Skeletal muscle tissue (tissue), 3 donors: ENCODE measurements at regions not wholly inside any gene's neighbourhood (a gene's known extent, or its start where the extent isn't known, plus 50 kb on each side); places are given as distances from the start of the nearest gene placed in this dataset.
"Not testable (repeated sequence)": the region's sequence is repeated elsewhere in the genome, so short reads cannot be mapped to it uniquely, and the experiment has no call there.

Experiments
- H3K27ac ChIP-seq: one replicate; pipeline ENCODE4 v1.7.0; 2013; ENCODE audit warnings: mild to moderate bottlenecking, low read depth, low read length, inconsistent platforms
- H3K27me3 ChIP-seq, 3 donors: one replicate each; pipeline ENCODE4 v1.7.0; 2013; ENCODE audit warnings: low read length in 3 of 3; ENCODE audit not compliant: control insufficient read depth in 3 of 3, insufficient read depth in 3 of 3
- H3K36me3 ChIP-seq, 3 donors: one replicate each; pipeline ENCODE4 v1.7.0; 2013; ENCODE audit warnings: low read length in 3 of 3; ENCODE audit not compliant: control insufficient read depth in 3 of 3, insufficient read depth in 3 of 3
- H3K4me1 ChIP-seq, 3 donors: one replicate each; pipeline ENCODE4 v1.7.0; 2013; ENCODE audit warnings: low read length in 3 of 3, mild to moderate bottlenecking in 3 of 3; ENCODE audit not compliant: control insufficient read depth in 3 of 3, insufficient read depth in 3 of 3
- H3K4me3 ChIP-seq, 3 donors: one replicate each; pipeline ENCODE4 v1.7.0; 2013; ENCODE audit warnings: low read length in 3 of 3
- H3K9ac ChIP-seq, 3 donors: one replicate each; pipeline ENCODE4 v1.7.0; 2013; ENCODE audit warnings: low read length in 3 of 3, mild to moderate bottlenecking in 3 of 3, moderate library complexity in 2 of 3, low read depth in 1 of 3
- H3K9me3 ChIP-seq, 3 donors: one replicate each; pipeline ENCODE4 v1.7.0; 2013; ENCODE audit warnings: low read length in 3 of 3; ENCODE audit not compliant: control insufficient read depth in 3 of 3
- donor health status: Osteomylitis.

DNA sequence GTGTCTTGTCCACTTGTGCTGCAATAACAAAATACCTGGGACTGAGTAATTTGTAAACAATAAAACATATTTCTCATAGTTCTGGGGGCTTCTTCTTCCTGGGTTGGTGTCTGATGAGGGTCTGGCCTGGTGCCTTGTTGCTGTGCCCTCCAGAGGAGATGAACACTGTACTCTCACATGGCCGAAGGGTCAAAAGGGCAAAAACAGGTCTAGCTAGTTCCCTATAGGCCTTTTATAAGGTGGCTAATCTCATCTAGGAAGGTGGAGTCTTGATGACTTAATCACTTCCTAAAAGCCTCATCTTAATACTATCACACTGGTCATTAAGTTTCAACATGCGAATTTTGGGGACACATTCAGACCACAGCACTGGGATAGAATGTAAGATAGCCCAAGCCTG lies 228.4 kb downstream of the TLE3 start:
- peaks cover 0 to 9% (median 6%) of the 10 kb centered on the region in 3 donors for H3K27me3 ChIP-seq
- H3K4me1 ChIP-seq, result no peaks in the 10 kb centered on the region
- H3K9ac ChIP-seq, result no peak overlapping the region
- H3K4me3 ChIP-seq, result no peak overlapping the region
- H3K9me3 ChIP-seq, result peaks cover 4 to 9% (median 4%) of the 10 kb centered on the region in 3 donors
- no peaks in the 10 kb centered on the region for H3K36me3 ChIP-seq
- no peak overlapping the region for H3K27ac ChIP-seq

- Histone ChIP-seq H3K27me3 (peaks cover 0 to 9% (median 6%) of the 10 kb centered on the region in 3 donors), H3K9me3 (peaks cover 4 to 11% (median 4%) of the 10 kb centered on the region in 3 donors), H3K36me3 (no peaks in the 10 kb centered on the region), H3K4me3 (no peak overlapping the region), H3K4me1 (no peaks in the 10 kb centered on the region), H3K9ac (no peak overlapping the region), H3K27ac (no peak overlapping the region)
Measured at GRCh38 chr15:69869881-69870505, 227.7 kb downstream of the TLE3 start.

DNA sequence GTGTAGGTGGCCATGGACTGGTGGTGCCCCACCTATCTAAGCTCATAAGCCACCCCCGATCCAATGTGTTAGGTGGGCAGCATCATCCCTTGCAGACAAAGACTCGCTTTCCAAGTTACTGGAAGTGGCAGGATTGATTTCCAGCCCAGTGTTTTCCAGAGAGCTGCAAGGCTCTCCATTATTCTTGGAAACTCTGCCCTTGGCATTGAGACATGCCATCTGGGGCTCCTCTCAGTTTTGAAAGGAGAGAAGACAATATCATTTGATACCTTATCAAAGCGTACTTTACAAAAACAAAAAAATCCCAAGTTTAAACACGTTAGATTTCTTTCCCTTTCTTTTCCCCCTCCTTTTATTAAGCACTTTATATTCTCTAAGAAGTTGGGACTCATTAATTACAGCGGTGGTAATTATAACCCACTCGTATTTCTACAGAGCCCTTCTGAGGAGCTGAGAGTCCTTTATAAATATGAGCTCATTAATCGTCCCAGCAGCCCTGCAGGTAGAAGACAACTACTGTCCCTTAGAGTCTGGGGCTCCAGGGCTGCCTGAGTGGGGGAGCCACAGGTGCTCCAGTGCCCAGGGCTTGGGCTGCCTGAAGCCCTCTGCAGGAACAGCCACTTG lies 226.1 kb downstream of the TLE3 start:
- H3K9me3 ChIP-seq, result peaks cover 4 to 11% (median 4%) of the 10 kb centered on the region in 3 donors
- no peaks in the 10 kb centered on the region for H3K4me1 ChIP-seq
- peaks cover 0 to 9% (median 8%) of the 10 kb centered on the region in 3 donors for H3K27me3 ChIP-seq
- no peak overlapping the region for H3K9ac ChIP-seq
- H3K4me3 ChIP-seq, result no peak overlapping the region
- no peak overlapping the region for H3K27ac ChIP-seq
- H3K36me3 ChIP-seq, result no peaks in the 10 kb centered on the region

- Histone ChIP-seq H3K27ac (no peak overlapping the region), H3K27me3 (peaks cover 0 to 10% (median 6%) of the 10 kb centered on the region in 3 donors), H3K9ac (no peak overlapping the region), H3K36me3 (no peaks in the 10 kb centered on the region), H3K9me3 (peaks cover 4 to 11% (median 4%) of the 10 kb centered on the region in 3 donors), H3K4me3 (no peak overlapping the region), H3K4me1 (no peaks in the 10 kb centered on the region)
Measured at GRCh38 chr15:69873807-69874206, 223.9 kb downstream of the TLE3 start.

DNA sequence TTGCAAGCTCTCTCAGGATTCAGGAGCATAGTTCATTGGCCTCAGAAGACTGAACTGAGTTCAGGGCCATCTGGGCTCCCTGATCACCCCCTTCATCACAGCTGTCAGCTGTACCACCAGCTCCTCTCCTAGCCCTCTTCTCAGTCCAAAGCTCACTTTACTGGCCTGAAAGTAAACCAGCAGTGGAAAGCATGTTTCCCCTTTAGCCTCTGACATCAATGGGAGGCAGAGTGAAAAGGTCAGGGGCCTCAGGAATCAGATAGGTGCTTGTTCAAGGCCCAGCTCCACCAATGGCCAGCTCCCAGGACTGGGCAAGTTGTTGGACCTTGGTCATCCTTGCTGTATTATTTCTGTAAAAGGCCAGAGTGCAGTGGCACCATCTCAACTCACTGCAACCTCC lies 223.4 kb downstream of the TLE3 start:
- no peak overlapping the region for H3K27ac ChIP-seq
- no peak overlapping the region for H3K4me3 ChIP-seq
- no peak overlapping the region for H3K9ac ChIP-seq
- no peaks in the 10 kb centered on the region for H3K36me3 ChIP-seq
- peaks cover 0 to 10% (median 6%) of the 10 kb centered on the region in 3 donors for H3K27me3 ChIP-seq
- H3K4me1 ChIP-seq, result no peaks in the 10 kb centered on the region
- H3K9me3 ChIP-seq, result peaks cover 4 to 11% (median 4%) of the 10 kb centered on the region in 3 donors

DNA sequence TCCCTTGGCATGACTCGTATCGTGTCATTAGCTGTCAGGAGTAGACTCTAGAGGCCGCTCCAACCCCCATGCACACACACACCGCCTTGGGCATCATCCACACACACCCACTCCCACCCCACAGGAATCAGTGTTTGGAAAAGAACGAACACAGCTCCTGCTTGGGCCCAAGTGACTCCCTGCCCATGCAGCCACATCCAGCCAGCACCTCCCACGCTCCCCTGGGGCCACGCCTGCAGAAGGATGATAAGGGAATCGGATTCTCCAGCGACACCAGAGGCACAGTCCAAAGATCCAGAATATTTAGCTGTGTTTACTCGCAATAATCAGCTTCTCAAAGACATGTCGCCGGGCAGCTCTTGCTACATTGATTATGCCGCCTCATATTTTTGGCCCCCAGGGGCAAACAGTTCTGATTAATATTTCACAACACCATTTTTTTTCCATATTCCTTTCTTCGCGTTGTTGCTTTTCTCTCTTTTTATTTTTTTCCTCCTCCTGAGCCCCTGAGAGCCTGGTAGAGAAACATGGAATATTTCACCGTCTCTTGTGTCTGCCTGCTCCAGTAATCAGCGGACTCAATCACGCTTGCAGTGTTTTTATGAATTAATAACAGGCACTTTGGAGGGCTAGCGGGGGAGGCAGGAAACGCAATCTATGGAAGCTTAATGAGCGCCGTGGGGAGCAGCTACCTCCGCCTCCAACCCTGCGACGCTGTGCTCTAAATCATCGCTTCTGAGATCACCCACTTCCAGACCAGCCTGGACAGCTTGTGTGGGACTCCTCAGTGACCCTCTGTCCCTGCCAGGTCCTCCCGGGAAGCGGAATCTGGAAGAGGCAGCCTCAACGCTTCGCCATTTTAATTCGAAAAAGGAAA lies 221.4 kb downstream of the TLE3 start:
- Histone ChIP-seq H3K27ac (no peak overlapping the region), H3K9me3 (peaks cover 4 to 11% (median 4%) of the 10 kb centered on the region in 3 donors), H3K4me3 (no peak overlapping the region), H3K4me1 (peaks cover 0 to 1% (median 1%) of the 10 kb centered on the region in 3 donors), H3K9ac (no peak overlapping the region), H3K36me3 (no peaks in the 10 kb centered on the region), H3K27me3 (peaks cover 0 to 8% (median 6%) of the 10 kb centered on the region in 3 donors)

- H3K4me1 ChIP-seq, H3K27me3 ChIP-seq, H3K9ac ChIP-seq, H3K27ac ChIP-seq, H3K4me3 ChIP-seq, H3K36me3 ChIP-seq, H3K9me3 ChIP-seq: not testable (repeated sequence)
Measured at GRCh38 chr15:69879963-69880362, 217.8 kb downstream of the TLE3 start.

- Histone ChIP-seq H3K36me3 (no peaks in the 10 kb centered on the region), H3K9me3 (no peaks in the 10 kb centered on the region), H3K27me3 (peaks cover 0 to 7% (median 2%) of the 10 kb centered on the region in 3 donors), H3K9ac (no peak overlapping the region), H3K4me3 (no peak overlapping the region), H3K27ac (no peak overlapping the region), H3K4me1 (peaks cover 0 to 6% (median 5%) of the 10 kb centered on the region in 3 donors)
Measured at GRCh38 chr15:69880571-69881301, 217.0 kb downstream of the TLE3 start.

DNA sequence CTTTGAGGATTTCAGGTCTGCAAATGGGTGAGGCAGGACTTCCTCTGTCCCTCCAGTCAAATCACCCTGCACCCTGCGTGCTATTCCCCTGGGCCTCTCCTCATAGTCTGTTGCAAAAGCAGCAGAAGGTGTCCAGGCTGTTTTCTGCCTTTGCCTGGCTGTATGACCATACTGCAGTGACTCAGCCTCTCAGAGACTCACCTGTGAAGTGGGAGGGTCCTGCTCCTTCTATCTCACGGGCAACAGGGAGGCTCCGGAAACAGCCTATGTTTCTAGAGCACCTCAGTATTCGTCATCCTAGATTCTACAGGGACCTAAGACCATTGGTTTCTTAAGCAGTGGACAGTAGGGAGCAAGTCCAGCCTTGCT lies 216.4 kb downstream of the TLE3 start:
- Histone ChIP-seq H3K9ac (no peak overlapping the region), H3K36me3 (no peaks in the 10 kb centered on the region), H3K4me1 (peaks cover 0 to 6% (median 5%) of the 10 kb centered on the region in 3 donors), H3K9me3 (no peaks in the 10 kb centered on the region), H3K4me3 (no peak overlapping the region), H3K27ac (no peak overlapping the region), H3K27me3 (peaks cover 2 to 7% (median 2%) of the 10 kb centered on the region in 3 donors)
